Heart left ventricle (tissue), 13 donors: ENCODE measurements at regions not wholly inside any gene's neighbourhood (a gene's known extent, or its start where the extent isn't known, plus 50 kb on each side); places are given as distances from the start of the nearest gene placed in this dataset.

Experiments used
- CTCF ChIP-seq, 12 donors: fragments of 200-600 bp; sonication (generic) in 4 of 12; IDR thresholded peaks; one replicate each; pipeline versions ENCODE4 v1.5.0 to v1.8.0; 2018 to 2022; ENCODE audit warnings: antibody characterized with exemption in 12 of 12, mild to moderate bottlenecking in 5 of 12
- POLR2A ChIP-seq, 2 donors: fragments of 450-650 bp; IDR thresholded peaks; one replicate each; pipeline ENCODE4 v1.6.1; 2017; ENCODE audit warnings: antibody characterized with exemption in 2 of 2, mild to moderate bottlenecking in 2 of 2, moderate library complexity in 2 of 2
- donor health status: ischemic (EF 13 %, LVEDD 7.1; RV severe dilation, severe dysfunction).
- donor health status: DM: no; HTN: yes; CAD: no.
- donor health status: DM: no; HTN: no; CAD: no.
- donor health status: ischemic (EF 25% LVEDD 6.9; RV normal size, moderate dysfunction).
- donor health status: ischemic (EF 25% LVEDD 5.7; RV mildly dilated, moderate dysfunction).
- donor health status: ischemic (EF 35%, LVEDD 5.7; RV mildly dilated, moderate dysfunction).
- donor health status: nonischemic (EF 11% LVEDD 7.7; RV severe dilation, severe dysfunction).
- donor health status: DM: yes; HTN: yes; CAD: no.
- donor health status: PGD.
- donor health status: ischemic (EF 29% LVEDD 5.4; RV normal size, mild dysfunction).
- donor health status: nonischemic (EF 23%, LVEDD 6.1; RV moderate dilation, normal function).

GRCh38 chr2:128550801-128551416 lies 232.2 kb upstream of the HS6ST1 start:
- TF ChIP-seq CTCF (IDR thresholded peaks at IDR 0.05) (no peak), POLR2A (IDR thresholded peaks at IDR 0.05) (no peak)
